SU-DHL-6 (cell line): ENCODE measurements at regions not wholly inside any gene's neighbourhood (a gene's known extent, or its start where the extent isn't known, plus 50 kb on each side); places are given as distances from the start of the nearest gene placed in this dataset.

Experiments used
- CTCF ChIP-seq: fragments of 200-600 bp; sonication (generic); IDR thresholded peaks from one replicate; pipeline ENCODE4 v1.5.1; 2017; ENCODE audit warnings: antibody characterized with exemption, mild to moderate bottlenecking, low read length, moderate library complexity; ENCODE audit not compliant: insufficient read depth, poor library complexity, severe bottlenecking
- EZH2phosphoT487 ChIP-seq: fragments of 200-600 bp; sonication (generic), shearing (Covaris generic); conservative IDR thresholded peaks from 2 replicates; pipeline ENCODE4 v1.6.1; 2018; ENCODE audit warnings: mild to moderate bottlenecking, antibody characterized with exemption, low read length, moderate library complexity, mixed read lengths

- TF ChIP-seq CTCF, result no peak
- TF ChIP-seq EZH2phosphoT487, result no peak
These were observed 242.5 kb upstream of the CAND1 start for GRCh38 chr12:67026487-67027246.
